GM19035 (cell line): ENCODE measurements at regions not wholly inside any gene's neighbourhood (a gene's known extent, or its start where the extent isn't known, plus 50 kb on each side); places are given as distances from the start of the nearest gene placed in this dataset.
A peak's percentile ranks its signal among the peaks of the same experiment; 100 is the strongest.

Experiments used
- ATAC-seq: cut with Tn5 transposase; IDR thresholded peaks from one replicate; pipeline ENCODE4 v1.9.1; 2021; ENCODE audit not compliant: unreplicated experiment

DNA sequence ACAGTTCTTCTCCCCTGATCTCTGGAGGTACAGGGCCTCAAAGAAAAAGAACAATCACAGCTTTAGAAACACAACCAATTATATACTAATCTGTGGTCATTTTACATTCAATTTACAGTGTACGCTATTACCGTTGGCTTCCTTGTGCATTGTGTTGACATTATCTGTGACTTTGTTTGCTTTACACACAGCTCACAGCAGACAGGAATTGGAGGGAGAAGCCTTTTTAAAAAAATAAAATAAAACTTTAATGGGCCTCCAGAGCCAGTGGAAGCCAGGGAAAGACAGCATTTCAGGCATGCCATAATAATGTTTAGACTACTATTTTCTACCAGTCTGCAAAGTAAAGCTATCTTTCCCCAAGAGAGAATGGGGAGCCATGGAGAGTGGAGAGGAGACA, 179.0 kb upstream of the ADO start:
- ATAC-seq = no peak

DNA sequence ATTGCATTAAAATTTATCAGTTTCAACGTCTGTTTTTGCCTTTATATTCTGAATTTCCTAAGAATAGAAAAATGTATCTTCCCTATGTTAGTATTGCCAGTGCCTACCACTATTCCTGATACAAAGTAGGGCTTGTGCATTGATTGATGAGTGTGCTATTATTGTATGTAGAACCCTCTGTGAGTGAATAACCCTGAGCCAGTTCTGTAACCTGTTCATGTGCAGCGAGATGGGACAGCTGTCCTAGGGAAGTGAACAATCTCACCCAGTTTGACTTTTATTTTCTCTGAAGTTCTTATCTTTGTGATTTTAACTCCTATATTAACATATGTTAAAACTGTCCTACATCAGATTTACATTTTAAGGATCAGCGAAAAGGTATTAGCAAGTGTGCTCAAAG, 178.4 kb upstream of the ADO start:
- ATAC-seq = no peak

DNA sequence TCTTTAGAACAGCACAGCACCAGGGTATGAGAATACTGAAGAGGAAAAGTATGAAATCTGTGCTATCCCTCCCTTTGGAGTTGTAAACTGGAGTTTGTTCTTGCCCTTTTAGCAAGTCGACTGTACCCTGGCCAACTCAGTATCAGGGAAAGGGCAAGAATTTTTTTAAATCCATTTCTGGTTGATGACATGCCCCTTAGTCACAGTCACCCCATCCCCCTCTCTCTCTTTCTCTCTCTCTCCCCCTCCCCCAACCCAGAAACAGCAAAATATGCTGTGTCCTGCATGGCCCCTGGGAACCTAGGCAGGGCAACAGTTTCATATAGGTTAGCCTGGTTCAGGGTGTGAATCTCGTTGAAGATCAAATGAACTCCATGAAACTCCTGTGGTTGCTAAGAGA, 177.7 kb upstream of the ADO start:
- no peak for ATAC-seq

DNA sequence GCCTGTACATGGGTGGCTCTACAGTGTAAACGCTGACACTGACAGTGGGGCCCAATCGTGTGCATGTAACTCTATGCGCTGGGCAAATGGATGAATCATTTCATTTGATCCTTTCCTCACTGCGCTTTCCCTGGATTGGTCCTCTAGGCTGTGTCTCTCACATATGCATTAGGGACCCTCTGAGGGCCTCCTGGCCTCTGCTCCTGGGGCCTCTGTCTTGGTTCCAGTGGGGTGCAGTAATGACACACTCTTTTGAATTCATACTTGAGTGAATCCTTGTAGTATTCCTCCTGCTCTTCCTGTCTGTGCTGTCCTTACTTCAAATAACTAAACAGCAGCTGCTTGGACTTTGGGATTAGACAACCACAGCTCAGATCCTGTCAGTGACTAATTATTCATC, 176.5 kb upstream of the ADO start:
- ATAC-seq = no peak

DNA sequence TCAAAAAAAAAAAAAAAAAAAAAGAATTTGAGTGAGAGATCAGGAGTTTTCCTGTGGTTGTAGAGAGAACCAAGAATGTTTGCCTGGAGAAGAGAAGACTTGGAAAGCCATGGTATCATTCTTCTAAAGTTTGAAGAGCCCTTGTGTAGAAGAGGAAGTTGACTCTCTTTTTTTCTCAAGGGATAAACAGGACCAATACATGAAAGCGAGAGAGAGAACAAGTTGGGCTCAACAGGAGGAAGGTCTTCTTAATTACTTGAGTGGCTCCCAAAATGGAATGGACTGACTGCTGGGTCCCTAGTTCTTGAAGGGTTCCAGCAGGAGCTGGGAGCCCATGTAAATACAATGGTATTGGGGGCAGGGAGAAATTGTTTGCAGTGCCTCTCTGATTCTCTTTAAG, 173.3 kb upstream of the ADO start:
- no peak for ATAC-seq

DNA sequence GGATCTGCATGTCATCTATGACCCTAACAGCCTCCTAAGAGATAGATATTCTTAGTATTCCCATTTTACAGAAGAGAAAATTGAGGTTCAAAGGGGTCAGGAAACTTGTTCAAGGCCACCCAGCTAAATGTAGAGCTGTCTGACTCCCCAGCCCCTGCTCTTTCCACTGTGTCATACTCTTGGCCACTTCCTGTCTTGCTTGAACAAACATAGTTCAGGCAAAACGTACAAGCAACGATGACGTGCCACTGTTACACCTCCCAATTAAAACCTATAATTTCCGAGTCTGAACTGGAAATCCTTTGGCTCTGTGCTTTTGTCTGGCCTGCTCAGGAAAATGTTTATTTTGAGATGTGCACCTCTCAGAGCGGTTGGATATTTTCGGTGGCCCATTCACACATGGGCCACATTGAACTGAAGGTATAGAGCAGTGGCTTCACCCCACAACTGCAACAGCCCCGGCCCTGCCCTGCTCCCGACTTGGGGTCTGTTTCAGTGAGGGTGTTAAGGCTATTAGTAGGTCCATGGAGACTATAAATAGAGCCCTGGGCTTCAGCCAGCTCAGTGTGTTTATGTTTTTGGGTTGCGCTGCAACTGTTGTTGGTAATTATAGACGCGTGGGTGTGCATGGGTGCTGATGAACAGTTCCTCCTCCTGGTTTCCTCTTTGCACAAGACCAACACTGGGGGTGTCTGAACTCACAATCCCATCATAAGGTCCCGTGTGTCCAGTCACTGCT, 172.3 kb upstream of the ADO start:
- peak; percentile 84 for ATAC-seq

DNA sequence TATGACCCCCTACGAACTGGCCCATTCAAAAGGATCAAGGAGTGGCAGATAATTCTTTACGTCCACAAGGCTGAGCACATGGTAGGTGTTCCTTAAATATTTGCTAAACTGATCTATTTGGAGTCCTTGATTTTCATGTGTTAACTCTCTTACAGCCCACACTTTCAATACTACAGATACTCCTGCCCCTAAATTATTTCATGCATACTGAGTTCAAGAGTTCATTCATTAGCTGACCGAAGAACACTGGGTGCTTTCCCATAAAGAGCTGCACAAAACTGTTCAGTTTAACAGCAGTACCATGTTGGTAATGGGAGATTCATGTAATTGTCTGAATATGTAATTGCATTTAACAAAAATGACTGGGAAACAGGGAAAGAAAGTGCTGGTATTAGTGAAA, 170.5 kb upstream of the ADO start:
- no peak for ATAC-seq

DNA sequence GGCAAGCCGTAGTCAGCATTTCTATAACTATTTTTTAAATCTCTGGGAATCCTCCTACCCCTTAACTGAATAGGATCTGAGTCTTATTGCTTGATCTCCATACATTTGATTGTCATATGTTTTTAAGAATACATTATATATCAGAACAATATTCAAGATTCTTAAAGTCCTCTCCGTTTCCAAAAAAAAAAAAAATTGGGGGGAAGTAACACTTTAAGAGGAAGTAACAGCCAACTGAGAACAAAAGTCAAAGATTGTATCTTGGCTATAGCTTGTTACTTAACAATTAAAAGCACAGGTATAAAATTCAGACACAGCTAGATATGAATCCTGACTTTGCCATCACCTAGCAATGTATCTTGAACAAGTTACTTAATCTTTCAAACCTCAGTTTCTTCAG, 169.9 kb upstream of the ADO start:
- ATAC-seq = no peak

DNA sequence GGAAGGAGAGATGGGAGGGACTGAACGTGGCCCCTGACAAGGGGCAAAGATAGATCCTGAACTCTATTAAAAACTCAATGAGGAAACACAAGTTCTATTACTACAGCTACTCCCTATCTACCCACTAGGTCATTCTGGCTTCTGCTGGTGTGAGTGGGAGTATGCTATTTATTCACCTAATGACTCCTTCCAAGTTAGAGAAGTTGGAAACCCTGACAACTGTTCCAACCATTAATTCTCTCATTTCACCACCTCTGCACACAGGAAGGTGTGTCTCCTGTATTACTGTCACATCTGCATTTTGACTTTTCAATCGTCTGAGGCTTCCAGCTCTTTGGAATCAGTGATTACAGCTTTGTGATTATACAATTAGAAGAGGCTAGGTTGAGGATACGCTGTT, 169.4 kb upstream of the ADO start:
- ATAC-seq = no peak

DNA sequence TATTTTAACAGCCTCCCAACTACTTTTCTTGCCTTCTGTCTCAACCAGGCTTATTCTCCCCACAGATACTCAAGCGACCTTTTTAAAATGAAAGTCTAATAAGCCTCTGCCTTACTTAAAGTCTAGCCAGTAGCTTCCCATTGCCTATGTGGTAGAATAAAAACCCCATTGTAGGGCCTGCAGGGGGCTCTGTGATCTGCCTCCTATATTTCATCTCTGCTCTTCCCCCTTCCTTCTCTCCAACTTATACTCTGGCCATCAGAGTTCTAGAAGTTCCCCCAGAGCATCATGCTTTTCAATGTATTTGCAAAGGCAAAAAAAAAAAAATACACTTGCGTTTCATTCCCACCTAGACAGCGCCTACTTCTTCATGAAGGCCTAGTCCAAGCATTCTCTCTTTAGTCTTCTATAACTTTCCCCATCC, 167.7 kb upstream of the ADO start:
- ATAC-seq = no peak

DNA sequence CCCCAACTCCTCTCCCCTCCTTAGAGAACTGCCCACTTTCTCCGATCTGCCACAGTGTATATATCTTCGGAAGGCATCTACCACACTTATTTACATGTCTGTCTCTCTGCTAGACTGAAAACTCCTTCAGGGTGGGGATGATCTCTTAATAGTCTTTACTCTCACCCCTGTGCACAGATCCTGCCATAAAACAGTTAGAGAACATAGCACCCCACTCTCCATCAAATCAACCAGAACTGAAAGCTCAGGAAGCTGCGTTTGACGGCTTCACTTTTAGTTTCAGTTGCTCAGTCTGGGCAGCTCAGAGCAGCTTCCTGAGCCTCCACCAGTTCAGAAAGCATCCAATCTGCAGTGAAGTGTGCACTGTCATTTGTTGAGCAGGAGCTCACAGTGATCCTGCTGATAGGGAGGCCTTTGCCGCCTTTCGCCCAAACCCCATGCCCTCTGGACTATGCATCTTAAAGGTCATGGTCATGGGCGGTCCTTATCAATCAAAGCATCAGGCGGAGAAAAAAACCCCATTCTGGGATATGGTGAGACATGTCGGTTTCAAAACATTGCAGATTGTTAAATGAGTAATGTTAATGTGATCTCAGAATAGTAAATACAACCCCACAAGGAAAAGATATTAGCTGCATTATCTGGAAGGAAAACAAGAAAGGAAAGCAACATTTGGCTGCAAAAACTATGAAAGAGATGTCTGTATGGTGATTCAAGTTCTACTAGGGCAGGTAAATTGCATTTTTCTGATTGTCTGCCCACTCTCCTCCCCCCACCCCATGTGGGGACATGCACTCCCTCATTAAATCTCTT, 167.1 kb upstream of the ADO start:
- peak; percentile 61 for ATAC-seq

DNA sequence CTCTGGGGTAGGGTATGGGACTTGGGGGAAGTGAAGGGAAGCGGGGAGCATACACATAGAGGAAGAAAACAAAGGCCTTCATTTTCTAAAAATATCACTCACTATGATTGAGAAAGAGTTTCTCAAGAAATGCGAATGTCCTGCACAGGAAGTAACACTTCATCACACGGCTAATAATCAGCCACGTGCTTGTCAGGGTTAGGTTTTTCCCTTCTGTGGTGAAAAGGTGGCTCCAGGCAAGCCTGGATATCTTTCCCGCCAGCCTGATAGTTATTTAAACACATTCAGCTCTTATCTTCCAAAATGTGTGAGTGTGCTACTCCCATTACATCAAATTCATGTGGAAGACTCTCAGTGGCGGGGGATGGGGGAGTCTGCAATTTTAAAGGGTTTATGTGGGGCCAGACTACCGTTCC, 166.4 kb upstream of the ADO start:
- ATAC-seq = peak; percentile 43

DNA sequence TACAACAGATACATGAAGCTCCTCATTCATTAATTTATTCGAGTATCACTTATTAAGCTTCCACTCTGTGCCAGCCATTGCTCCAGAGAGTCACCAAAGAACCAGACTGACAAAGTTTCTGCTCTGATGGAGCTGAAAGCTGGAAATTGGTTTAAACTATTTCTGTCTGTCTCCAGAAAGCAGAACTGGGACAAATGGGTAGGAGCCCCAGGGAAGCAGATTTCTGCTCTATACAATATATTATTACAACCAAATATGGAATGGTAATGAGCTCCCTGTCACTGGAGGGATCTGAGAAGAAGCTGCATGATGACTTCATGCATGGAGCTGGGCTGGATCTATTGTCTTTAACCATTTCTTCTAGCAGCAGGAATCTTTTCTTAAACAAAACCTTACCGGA, 165.4 kb upstream of the ADO start:
- no peak for ATAC-seq

DNA sequence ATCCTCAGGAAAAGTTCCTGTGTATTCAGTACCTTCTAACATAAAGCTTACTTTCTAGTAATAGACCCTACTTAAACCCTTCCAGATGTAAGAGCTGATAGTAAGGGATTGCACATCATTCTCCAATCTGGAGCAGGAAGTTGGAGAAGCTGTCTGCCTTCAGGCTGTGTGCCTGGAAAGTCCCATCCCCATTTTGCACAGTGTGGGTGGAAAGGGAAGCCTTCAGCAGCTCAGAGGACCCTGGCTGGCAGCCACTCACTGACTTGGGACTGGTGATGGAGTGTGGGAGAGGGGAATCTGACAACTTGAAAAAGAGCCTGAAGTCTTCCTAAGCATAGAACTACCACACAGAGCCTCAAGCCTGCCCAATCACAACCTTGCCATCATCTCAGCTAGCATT, 164.1 kb upstream of the ADO start:
- ATAC-seq = no peak

DNA sequence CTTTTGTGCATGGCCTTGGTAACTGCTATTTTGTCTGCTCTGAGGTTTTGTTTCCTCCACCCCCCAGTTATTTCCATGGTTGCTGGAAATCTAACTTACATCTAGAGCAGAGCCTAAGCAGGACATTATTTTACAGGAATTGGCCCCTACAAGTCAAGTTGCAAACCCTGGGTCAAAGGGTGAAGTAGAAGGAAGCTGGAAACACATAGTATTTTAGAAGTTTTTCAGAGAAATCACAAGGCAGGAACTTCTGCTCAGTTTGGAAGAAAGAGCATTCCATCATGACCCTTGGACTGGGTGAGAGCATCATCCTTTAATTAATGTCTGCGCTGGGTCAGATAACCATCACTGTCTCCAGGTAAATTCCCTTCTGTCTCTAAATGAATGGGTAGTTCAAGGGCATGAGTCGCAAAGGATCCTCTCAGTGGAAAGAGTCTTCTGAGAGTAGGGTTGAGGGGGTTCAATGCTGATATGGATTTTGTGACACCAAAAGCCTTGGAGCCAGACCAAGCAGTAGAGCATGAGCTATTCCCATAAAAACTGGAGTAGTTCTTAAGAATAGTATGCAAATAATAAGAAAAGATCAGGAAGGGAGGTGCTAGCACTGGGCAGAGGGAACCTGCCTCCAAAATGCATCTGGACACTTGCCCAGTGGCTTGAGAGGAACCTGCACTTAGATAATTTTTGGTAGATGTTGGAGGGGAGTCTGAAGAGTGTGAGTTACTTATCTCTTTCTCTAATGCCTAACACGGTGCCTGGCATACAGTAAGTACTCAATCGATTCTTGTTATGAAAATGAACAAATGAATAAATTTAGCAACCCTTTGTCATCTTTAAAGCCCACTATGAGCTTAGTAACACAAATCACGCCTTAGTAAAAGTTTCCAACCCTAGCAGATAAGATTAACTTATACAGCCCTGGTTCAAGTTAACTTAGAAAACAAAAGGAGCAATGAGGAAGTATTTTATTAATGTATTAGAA, 160.6 kb upstream of the ADO start:
- no peak for ATAC-seq

DNA sequence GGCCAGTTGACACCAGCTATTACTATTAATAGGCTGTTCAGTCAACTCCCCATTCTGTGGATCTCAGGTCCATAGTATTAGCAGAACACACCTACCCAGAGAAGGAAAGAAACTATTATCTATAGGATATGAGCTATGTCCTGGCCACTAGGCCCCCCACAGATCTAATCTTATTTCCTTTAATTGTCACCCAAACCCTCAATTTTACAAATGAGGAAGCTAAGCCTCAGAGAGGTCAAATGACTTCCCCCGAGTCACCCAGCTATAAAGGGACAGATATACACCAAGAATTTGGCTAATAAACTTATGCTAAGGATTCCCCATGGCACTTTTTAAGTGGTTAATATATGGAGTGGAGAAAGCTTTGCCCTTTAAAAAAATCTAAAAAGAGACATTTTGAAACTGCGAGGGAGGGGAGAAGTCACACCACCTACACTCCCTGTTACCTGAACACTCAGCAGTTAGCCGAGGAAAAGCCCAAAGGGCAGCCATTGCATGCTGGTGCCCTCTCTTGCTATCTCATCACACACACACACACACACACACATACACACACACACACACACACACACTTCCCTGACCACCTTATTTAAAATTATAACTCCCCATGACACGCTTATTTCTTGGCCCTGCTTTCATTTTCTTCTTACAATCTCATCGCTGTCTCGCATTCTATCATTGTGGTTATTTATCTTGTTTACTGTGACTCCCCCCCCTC, 157.0 kb upstream of the ADO start:
- no peak for ATAC-seq

DNA sequence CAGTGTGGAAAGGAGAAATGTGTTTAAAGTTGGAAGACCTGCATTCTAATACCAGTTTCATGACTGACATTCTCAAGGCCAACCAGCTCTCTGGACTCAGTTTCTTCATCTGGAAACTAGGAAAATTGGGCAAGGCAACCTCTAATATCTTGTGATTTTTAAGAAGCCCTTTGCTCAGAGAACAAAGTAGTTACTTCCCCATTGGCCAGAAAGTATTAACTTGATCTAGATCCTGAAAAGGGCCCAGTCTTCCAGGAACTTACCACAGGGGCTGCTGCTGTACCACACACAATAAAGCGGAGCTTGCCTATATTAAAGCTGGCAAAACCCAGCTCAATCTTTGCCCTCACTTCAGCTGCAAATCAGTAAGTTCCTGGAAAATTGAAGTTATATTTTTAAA, 155.6 kb upstream of the ADO start:
- ATAC-seq = no peak

DNA sequence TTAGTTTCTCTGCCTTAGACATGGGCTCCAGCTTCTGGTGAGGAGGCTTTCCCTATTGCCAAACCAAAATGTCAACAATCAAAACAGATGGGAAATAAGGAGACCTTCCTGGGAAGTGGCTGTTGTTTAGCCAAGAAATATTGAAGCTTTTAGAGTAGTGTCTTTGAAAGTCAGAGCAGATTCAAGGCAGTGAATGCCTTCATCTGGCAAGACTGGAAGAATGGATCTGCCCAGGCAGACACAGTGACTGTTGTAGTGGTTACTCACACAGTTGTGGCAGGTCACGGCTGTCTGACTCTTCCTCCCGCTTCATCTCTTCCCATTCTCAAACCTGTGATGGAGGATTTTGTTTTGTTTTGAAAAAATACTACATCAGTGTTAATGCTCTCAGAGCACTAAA, 154.1 kb upstream of the ADO start:
- ATAC-seq = no peak

DNA sequence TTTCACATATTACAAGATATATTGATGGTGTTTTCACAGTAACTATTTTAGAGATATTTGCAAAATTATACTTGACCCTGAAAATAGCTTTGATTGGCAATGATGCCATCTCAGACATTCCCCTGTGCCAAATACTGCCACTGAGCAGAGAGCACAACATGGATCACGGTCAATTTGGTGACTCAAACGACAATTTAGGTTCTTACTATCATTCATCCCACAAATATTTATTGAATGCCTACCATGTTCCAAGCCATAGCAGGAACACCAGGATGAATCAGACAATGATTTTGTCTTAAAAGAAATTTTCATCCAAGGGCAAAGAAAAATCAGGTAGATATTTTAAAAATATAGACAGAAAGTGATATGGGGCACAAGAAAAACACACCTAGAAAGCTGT, 153.2 kb upstream of the ADO start:
- no peak for ATAC-seq

DNA sequence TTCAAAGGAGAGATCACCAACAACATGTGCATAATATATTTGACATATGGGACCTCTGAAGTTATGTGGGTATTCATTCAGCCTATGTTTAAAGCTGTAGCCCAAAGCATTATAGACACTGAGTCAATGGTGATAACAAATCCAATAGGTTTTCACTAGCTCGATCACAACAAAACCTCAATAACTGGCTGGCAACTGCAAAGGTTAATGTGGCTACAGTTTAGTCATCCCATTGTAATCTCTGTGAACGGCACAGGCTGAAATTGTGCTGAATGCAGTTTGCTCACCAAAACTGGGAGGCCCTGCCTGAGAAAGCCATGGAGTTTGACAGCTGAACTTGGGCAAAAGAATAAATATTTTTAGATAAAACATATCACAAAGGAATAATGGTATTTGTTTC, 152.4 kb upstream of the ADO start:
- no peak for ATAC-seq

DNA sequence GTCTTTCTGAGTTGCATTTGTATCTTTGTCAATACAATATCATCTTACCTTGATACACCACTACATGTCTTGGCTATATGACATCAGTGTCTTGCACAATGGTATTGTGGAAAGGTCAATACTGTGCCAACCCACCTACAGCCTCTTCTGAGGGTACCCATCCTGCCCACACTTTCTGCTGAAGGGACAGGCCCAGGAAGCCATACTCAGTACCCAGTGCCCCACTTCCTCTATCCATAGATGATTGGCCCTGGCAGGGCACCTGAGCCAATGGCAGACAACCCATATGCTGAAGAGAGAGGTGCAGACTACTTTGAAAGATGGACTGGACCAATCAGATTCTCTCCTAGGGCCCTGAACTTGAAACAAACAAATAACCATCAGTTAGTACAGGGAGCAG, 152.0 kb upstream of the ADO start:
- ATAC-seq = no peak
